Middle frontal gyrus (tissue), 1 donor: ENCODE measurements at regions not wholly inside any gene's neighbourhood (a gene's known extent, or its start where the extent isn't known, plus 50 kb on each side); places are given as distances from the start of the nearest gene placed in this dataset.
"Not testable (repeated sequence)": the region's sequence is repeated elsewhere in the genome, so short reads cannot be mapped to it uniquely, and the experiment has no call there.

Source experiments
- DNase-seq: peaks from one replicate; pipeline ENCODE4 v3.0.0-alpha.2; 2015; ENCODE audit warnings: low spot score; ENCODE audit errors: extremely low spot score

- DNase-seq, result not testable (repeated sequence)
Observed at GRCh38 chr18:33819692-33820343, 241.8 kb downstream of the ASXL3 start.

- no peak for DNase-seq
Observed at GRCh38 chr18:33818145-33818544, 240.1 kb downstream of the ASXL3 start.

DNA sequence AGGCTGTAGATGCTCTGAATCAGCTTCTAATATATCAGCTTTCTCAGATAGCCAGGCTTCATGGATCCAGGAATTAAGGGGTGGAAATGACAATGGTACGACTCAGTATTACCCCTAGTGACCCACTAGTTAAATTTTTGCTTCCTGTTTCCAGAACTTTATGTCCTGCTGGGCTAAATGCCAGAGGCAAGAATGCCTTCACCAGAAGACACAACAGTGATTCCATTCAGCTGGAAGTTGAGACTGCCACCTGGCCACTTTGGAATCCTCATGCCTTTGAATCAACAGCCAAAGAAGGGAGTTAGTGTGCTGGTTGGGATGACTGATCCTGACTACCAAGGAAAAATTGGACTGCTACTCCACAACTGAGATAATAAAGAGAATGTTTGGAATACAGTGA lies 239.1 kb downstream of the ASXL3 start:
- no peak for DNase-seq

GRCh38 chr18:33814546-33814945 lies 236.5 kb downstream of the ASXL3 start:
- no peak for DNase-seq

DNA sequence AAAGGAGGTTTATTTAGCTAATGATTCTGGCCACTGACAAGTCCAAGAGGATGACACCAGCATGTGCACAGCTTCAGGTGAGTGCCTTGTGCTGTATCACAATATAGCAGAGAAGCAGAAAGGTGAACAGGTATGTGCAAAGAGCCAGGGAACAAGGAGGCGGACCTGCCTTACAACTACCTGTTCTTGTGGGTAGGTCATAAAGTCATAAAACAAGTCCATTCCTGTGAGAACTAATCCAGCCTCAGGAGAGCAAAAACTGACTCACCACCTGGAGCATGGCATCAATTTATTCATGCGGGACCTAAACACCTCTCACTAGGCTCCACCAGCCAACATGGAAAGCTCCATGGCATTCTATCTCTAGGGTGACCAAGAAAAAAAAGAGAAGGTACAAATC lies 234.2 kb downstream of the ASXL3 start:
- DNase-seq, result no peak

DNA sequence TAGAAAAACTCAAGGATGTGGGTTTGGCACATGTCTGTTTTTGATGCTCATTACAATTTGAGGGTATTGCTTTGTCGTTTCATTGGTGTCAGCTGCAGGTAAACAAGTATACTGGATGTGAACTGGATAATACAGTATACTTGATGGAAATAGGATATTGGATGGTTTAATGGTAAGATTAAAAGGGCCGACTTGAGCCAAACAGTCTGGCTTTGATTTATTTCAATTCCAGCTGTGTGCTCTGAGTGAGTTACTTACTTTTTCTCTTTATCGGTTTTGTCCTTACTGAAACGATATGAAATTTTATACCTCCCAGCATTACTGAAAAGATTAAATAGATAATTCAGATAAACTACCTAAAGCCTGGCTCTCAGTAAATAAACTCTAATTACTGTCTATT lies 227.6 kb downstream of the ASXL3 start:
- DNase-seq, result no peak

DNA sequence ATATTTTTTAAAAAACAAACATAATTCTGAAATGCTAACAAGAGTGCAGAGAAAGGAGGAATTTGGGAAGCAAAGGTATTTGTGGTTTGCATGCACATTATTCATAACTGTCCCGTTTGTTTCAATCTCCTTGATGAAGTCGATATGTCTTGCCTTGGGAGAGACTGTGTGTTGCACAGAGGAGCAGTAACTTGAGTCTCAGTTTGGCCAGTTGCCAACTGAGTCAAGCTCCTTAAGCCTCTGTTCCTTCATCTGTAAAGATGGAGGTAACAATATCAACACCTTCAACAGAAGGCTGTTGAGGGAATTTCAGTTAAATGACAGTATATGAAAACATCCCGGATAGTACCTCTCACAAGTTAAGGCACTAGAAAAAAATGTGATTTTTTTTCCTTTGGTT lies 226.2 kb downstream of the ASXL3 start:
- DNase-seq, result no peak

DNA sequence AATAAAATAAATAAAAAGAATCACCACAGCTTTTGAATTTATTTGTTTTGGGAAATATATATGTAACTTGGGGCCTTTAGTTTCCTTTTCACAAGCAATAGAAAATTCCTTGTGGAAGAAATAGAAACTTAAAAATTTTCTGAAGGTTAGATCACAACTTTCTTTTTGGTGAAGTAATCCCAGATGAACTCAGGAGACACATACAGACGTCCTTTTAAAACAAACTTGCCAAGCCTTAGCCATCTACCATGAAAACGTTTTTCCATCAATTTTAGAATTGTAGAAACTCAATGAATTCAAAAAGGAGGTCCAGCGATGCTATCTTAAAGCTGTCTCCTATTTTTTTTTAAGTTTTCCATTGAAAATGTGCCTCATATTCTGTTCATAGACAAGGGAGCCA lies 225.6 kb downstream of the ASXL3 start:
- DNase-seq, result no peak

DNA sequence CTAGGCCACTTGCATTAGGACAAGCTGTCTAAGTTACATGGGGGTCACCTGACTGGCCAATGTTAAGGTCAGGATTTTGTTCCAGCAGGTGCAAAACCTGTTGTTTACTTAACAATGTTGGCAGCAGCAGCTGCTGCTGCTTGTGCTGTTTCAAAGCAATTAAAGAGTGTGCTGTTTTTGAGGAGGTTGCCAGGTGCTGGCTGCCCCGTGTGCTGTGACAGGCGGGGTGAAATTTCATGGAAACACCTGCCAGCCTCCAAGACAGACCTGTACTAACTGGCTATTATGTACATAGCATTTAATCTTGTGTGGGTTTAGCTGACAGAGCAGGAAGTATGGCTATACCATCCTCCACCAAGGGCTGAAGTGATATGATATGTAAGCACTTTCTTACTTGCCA lies 224.9 kb downstream of the ASXL3 start:
- no peak for DNase-seq
